Tibial artery (tissue), 4 donors: ENCODE measurements at regions not wholly inside any gene's neighbourhood (a gene's known extent, or its start where the extent isn't known, plus 50 kb on each side); places are given as distances from the start of the nearest gene placed in this dataset.

ENCODE experiments used
- DNase-seq, 2 donors: peaks; one replicate each; pipeline ENCODE4 v3.0.0-alpha.2; 2019
- H3K27ac ChIP-seq, 2 donors: fragments of 200-600 bp; sonication (generic) in 1 of 2; 1 replicate in 1 of 2; 2 replicates in 1 of 2; pipeline ENCODE4 v1.5.1; 2018 to 2019; ENCODE audit warnings: mild to moderate bottlenecking in 1 of 2
- H3K27me3 ChIP-seq, 2 donors: fragments of 200-600 bp; sonication (generic) in 1 of 2; one replicate each; pipeline versions ENCODE4 v1.5.1 to v1.6.0; 2016 to 2019
- H3K36me3 ChIP-seq, 3 donors: fragments of 200-600 bp; sonication (generic) in 2 of 3; one replicate each; pipeline ENCODE4 v1.5.1; 2016 to 2019; ENCODE audit warnings: mild to moderate bottlenecking in 2 of 3
- H3K4me1 ChIP-seq, 4 donors: fragments of 200-600 bp; sonication (generic) in 2 of 4; 1 replicate in 3 of 4; 2 replicates in 1 of 4; pipeline ENCODE4 v1.5.1; 2016 to 2019
- H3K4me3 ChIP-seq, 2 donors: fragments of 200-600 bp; sonication (generic) in 1 of 2; 1 replicate in 1 of 2; 2 replicates in 1 of 2; pipeline ENCODE4 v1.5.1; 2018 to 2019; ENCODE audit warnings: mild to moderate bottlenecking in 2 of 2
- H3K9me3 ChIP-seq, 3 donors: fragments of 200-600 bp; sonication (generic) in 1 of 3; one replicate each; pipeline ENCODE4 v1.5.1; 2016 to 2019
- intact Hi-C: fragments of 100-400 bp; cut with DNase I; formaldehyde crosslinking; loops from one replicate; pipeline ENCODE4 v1.15.0; 2023; ENCODE audit warnings: low total_unique reads
- TF ChIP-seq, protein P1 (sequence below), 2 experiments: fragments of 200-600 bp in 1 of 2; fragments of 450-650 bp in 1 of 2; IDR thresholded peaks; one replicate each; pipeline ENCODE4 v1.5.1; 2017 to 2019; ENCODE audit warnings: antibody characterized with exemption in 2 of 2, mild to moderate bottlenecking in 1 of 2, moderate library complexity in 1 of 2

DNA sequence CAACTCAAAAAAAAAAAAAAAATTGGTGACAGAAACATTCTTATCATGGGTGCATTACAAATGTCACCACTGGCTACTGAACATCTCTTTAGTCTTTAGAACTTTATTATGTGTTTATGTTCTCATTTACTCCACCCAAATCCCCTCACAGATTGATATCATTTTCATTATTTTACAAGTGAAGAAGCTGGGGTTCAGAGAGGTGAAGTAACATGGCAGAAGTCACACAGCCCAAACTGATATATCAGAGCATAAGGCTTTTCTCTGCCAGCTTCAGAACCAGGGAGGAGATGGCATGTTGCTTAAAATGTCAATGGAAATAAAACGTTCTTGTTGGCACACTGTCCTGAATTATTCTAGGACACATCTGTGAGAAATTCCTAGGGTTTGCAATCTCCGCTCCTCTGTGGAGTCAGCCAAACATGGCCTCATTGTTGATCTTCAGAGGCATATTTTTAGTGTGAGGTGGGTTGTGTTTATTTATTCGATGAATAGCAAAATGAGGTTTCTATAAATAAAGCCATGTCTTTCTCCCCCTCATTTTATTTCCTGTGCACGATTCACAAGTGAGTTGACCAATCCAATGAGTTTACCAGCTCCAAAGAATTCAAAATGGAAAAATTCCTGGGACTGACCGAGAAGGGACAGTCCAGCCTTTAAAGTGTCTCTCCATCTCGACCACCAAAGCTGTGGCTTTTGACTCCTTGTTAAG is 72.9 kb upstream of the ANO1 start:
- DNase-seq = no peak
- Histone ChIP-seq H3K27ac (peak overlapping the region; percentile 21 to 47), H3K4me1 (peaks cover 0 to 23% (median 13%) of the 10 kb centered on the region in 4 donors), H3K27me3 (no peaks in the 10 kb centered on the region), H3K4me3 (no peak overlapping the region), H3K36me3 (no peaks in the 10 kb centered on the region), H3K9me3 (no peaks in the 10 kb centered on the region)
- intact Hi-C loops = no loop called here
- TF ChIP-seq, protein P1, sequence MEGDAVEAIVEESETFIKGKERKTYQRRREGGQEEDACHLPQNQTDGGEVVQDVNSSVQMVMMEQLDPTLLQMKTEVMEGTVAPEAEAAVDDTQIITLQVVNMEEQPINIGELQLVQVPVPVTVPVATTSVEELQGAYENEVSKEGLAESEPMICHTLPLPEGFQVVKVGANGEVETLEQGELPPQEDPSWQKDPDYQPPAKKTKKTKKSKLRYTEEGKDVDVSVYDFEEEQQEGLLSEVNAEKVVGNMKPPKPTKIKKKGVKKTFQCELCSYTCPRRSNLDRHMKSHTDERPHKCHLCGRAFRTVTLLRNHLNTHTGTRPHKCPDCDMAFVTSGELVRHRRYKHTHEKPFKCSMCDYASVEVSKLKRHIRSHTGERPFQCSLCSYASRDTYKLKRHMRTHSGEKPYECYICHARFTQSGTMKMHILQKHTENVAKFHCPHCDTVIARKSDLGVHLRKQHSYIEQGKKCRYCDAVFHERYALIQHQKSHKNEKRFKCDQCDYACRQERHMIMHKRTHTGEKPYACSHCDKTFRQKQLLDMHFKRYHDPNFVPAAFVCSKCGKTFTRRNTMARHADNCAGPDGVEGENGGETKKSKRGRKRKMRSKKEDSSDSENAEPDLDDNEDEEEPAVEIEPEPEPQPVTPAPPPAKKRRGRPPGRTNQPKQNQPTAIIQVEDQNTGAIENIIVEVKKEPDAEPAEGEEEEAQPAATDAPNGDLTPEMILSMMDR (IDR thresholded peaks at IDR 0.05) = no peak

DNA sequence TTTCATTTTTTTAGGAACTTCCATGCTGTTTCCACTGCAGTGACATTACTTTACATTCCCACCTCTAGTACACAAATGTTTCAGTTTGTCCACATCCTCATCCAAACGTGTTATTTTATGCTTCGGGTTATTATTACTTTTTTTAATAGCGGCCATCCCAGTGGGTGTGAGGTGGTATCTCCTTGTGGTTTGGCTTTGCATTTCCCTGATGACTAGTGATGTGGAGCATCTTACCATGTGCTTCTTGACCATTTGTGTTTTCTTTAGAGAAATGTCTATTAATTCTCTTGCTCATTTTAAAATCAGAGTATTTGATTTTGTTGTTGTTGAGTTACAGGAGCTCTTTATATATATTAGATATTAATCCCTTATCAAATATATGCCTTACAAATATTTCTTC is 70.3 kb upstream of the ANO1 start:
- no peaks in the 10 kb centered on the region for H3K36me3 ChIP-seq
- peaks cover 0 to 22% (median 11%) of the 10 kb centered on the region in 4 donors for H3K4me1 ChIP-seq
- no peak overlapping the region for H3K27ac ChIP-seq
- no peak overlapping the region for H3K4me3 ChIP-seq
- TF ChIP-seq, protein P1 (IDR thresholded peaks at IDR 0.05) = no peak
- no peak for DNase-seq
- intact Hi-C loops = no loop called here
- no peaks in the 10 kb centered on the region for H3K27me3 ChIP-seq
- no peaks in the 10 kb centered on the region for H3K9me3 ChIP-seq

DNA sequence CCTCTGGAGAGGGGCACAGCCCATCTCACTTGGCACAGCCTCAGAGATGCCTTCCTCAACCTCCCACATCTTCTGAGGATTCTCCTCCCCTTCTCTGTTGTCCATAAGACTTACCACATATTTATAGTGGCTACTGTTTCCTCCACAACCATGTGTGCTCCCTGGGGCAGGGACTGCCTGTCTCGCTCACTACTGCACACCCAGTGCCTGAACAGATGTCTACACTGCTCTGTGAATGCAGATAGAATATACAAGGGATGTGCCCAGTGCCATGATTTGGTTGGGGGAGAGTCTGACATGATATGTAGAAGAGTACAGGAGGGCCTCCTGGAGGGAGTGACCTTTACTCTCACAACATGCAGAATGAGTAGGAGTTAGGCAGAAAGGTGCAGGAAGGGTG is 67.3 kb upstream of the ANO1 start:
- no peaks in the 10 kb centered on the region for H3K27me3 ChIP-seq
- no peak overlapping the region for H3K27ac ChIP-seq
- H3K9me3 ChIP-seq = no peaks in the 10 kb centered on the region
- TF ChIP-seq, protein P1 (IDR thresholded peaks at IDR 0.05) = no peak
- DNase-seq = no peak
- intact Hi-C loops = no loop called here
- H3K36me3 ChIP-seq = no peaks in the 10 kb centered on the region
- H3K4me1 ChIP-seq = peaks cover 0 to 6% (median 5%) of the 10 kb centered on the region in 4 donors
- H3K4me3 ChIP-seq = no peak overlapping the region

DNA sequence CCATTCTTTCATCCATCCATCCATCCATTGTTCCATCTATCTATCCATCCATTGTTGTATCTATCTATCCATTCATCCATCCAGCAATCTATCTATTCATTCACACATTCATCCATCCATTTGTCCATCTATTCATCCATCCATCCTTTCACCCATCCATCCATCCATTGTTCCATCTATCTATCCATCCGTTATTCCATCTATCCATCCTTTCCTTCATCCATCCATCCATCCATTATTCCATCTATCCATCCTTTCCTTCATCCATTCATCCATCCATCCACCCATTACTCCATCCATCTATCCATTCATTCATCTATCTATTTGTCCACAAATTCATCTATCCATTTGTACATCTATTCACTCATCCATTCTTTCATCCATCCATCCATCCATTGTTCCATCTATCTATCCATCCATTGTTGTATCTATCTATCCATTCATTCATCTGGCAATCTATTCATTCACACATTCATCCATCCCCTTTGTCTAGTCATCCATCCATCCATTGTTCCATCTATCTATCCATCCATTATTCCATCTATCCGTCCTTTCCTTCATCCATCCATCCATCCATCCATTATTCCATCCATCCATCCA is 65.9 kb upstream of the ANO1 start:
- Histone ChIP-seq H3K27me3 (no peaks in the 10 kb centered on the region), H3K4me3 (no peak overlapping the region), H3K27ac (no peak overlapping the region), H3K9me3 (no peaks in the 10 kb centered on the region), H3K36me3 (no peaks in the 10 kb centered on the region), H3K4me1 (peaks cover 0 to 12% (median 5%) of the 10 kb centered on the region in 4 donors)
- TF ChIP-seq, protein P1 (IDR thresholded peaks at IDR 0.05) = no peak
- intact Hi-C loops = no loop called here
- DNase-seq = no peak

DNA sequence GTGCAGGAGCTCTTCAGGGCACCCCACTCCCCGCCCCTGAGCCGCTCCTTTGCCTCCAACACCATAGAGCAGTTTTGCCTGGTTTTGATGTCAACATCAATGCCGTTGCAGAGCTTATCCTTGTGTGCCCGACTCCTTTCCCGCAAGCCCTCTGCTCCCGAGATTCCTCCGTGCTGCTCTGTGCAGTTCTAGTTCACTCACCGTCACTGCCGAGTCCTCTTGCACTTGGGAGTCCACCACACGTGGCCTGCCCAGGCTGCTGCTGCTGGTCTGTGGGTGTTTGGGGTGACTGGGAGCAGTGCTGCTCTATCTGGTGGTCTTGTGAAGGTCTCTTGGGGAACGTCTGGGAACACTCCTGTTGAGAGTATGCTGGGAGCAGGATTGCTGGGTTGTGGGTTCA is 63.8 kb upstream of the ANO1 start:
- no peak overlapping the region for H3K4me3 ChIP-seq
- no peaks in the 10 kb centered on the region for H3K9me3 ChIP-seq
- intact Hi-C loops = no loop called here
- H3K27ac ChIP-seq = no peak overlapping the region
- no peaks in the 10 kb centered on the region for H3K36me3 ChIP-seq
- H3K27me3 ChIP-seq = no peaks in the 10 kb centered on the region
- H3K4me1 ChIP-seq = peaks cover 0 to 15% (median 7%) of the 10 kb centered on the region in 4 donors
- TF ChIP-seq, protein P1 (IDR thresholded peaks at IDR 0.05) = no peak
- DNase-seq = no peak
